GM21529 (cell line): ENCODE measurements at regions not wholly inside any gene's neighbourhood (a gene's known extent, or its start where the extent isn't known, plus 50 kb on each side); places are given as distances from the start of the nearest gene placed in this dataset.

Source experiments
- ATAC-seq: cut with Tn5 transposase; IDR thresholded peaks from one replicate; pipeline ENCODE4 v1.9.1; 2021; ENCODE audit not compliant: unreplicated experiment

GRCh38 chr12:13597837-13598236 is 383.6 kb downstream of the GRIN2B start:
- ATAC-seq: no peak

- ATAC-seq: no peak
Measured at GRCh38 chr12:13597166-13597565, 384.2 kb downstream of the GRIN2B start.

- ATAC-seq: no peak
Measured at GRCh38 chr12:13596714-13597113, 384.7 kb downstream of the GRIN2B start.

GRCh38 chr12:13595536-13596443 is 385.6 kb downstream of the GRIN2B start:
- no peak for ATAC-seq

- ATAC-seq: no peak
Measured at GRCh38 chr12:13594731-13595514, 386.5 kb downstream of the GRIN2B start.

- no peak for ATAC-seq
Measured at GRCh38 chr12:13592063-13592942, 389.1 kb downstream of the GRIN2B start.

- no peak for ATAC-seq
Measured at GRCh38 chr12:13591488-13591887, 389.9 kb downstream of the GRIN2B start.

GRCh38 chr12:13591059-13591458 is 390.3 kb downstream of the GRIN2B start:
- ATAC-seq: no peak

GRCh38 chr12:13588574-13588973 is 392.0 kb downstream of the EMP1 start:
- ATAC-seq: no peak

GRCh38 chr12:13587721-13588390 is 391.3 kb downstream of the EMP1 start:
- no peak for ATAC-seq

GRCh38 chr12:13586361-13586760 is 389.8 kb downstream of the EMP1 start:
- ATAC-seq: no peak

- no peak for ATAC-seq
Measured at GRCh38 chr12:13584541-13584940, 388.0 kb downstream of the EMP1 start.

GRCh38 chr12:13583630-13584029 is 387.1 kb downstream of the EMP1 start:
- ATAC-seq: no peak

GRCh38 chr12:13582421-13582820 is 385.9 kb downstream of the EMP1 start:
- ATAC-seq: no peak

GRCh38 chr12:13581031-13581430 is 384.5 kb downstream of the EMP1 start:
- no peak for ATAC-seq

GRCh38 chr12:13580206-13580605 is 383.7 kb downstream of the EMP1 start:
- no peak for ATAC-seq

- ATAC-seq: no peak
Measured at GRCh38 chr12:13576935-13577500, 380.5 kb downstream of the EMP1 start.

GRCh38 chr12:13573698-13574321 is 377.3 kb downstream of the EMP1 start:
- ATAC-seq: no peak

- ATAC-seq: no peak
Measured at GRCh38 chr12:13571035-13571434, 374.5 kb downstream of the EMP1 start.
